ENCODE measurements at regions not wholly inside any gene's neighbourhood (a gene's known extent, or its start where the extent isn't known, plus 50 kb on each side); places are given as distances from the start of the nearest gene placed in this dataset.

- H3K27me3 ChIP-seq (replicated peaks; ENCODE audit: control insufficient read depth, insufficient read depth, low read length): no peaks in the 10 kb centered on the region; the same call in 1 of the 2 replicates
- H3K4me3 ChIP-seq (replicated peaks; ENCODE audit: low read depth, low read length): no peak overlapping the region
- no peak for DNase-seq (ENCODE audit: extremely low read depth, insufficient read length)
- TF ChIP-seq, protein P1, sequence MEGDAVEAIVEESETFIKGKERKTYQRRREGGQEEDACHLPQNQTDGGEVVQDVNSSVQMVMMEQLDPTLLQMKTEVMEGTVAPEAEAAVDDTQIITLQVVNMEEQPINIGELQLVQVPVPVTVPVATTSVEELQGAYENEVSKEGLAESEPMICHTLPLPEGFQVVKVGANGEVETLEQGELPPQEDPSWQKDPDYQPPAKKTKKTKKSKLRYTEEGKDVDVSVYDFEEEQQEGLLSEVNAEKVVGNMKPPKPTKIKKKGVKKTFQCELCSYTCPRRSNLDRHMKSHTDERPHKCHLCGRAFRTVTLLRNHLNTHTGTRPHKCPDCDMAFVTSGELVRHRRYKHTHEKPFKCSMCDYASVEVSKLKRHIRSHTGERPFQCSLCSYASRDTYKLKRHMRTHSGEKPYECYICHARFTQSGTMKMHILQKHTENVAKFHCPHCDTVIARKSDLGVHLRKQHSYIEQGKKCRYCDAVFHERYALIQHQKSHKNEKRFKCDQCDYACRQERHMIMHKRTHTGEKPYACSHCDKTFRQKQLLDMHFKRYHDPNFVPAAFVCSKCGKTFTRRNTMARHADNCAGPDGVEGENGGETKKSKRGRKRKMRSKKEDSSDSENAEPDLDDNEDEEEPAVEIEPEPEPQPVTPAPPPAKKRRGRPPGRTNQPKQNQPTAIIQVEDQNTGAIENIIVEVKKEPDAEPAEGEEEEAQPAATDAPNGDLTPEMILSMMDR (IDR thresholded peaks at IDR 0.05; ENCODE audit: insufficient read depth, low read length, poor library complexity, severe bottlenecking): no peak
- no peaks in the 10 kb centered on the region for H3K36me3 ChIP-seq (ENCODE audit: control insufficient read depth, insufficient read depth, low read length)
These were observed 146.7 kb downstream of the TEX36 start for GRCh38 chr10:125536236-125536635.

- Histone ChIP-seq H3K27me3 (replicated peaks; ENCODE audit: control insufficient read depth, insufficient read depth, low read length) (no peaks in the 10 kb centered on the region; the same call in 1 of the 2 replicates), H3K4me3 (replicated peaks; ENCODE audit: low read depth, low read length) (no peak overlapping the region), H3K36me3 (ENCODE audit: control insufficient read depth, insufficient read depth, low read length) (no peaks in the 10 kb centered on the region)
- TF ChIP-seq, protein P1 (IDR thresholded peaks at IDR 0.05; ENCODE audit: insufficient read depth, low read length, poor library complexity, severe bottlenecking): no peak
- no peak for DNase-seq (ENCODE audit: extremely low read depth, insufficient read length)
These were observed 147.4 kb downstream of the TEX36 start for GRCh38 chr10:125535559-125535958.

GRCh38 chr10:125534515-125534914 lies 148.4 kb downstream of the TEX36 start:
- H3K4me3 ChIP-seq (replicated peaks; ENCODE audit: low read depth, low read length): no peak overlapping the region
- DNase-seq (ENCODE audit: extremely low read depth, insufficient read length): no peak
- no peaks in the 10 kb centered on the region; the same call in 1 of the 2 replicates for H3K27me3 ChIP-seq (replicated peaks; ENCODE audit: control insufficient read depth, insufficient read depth, low read length)
- no peaks in the 10 kb centered on the region for H3K36me3 ChIP-seq (ENCODE audit: control insufficient read depth, insufficient read depth, low read length)
- TF ChIP-seq, protein P1 (IDR thresholded peaks at IDR 0.05; ENCODE audit: insufficient read depth, low read length, poor library complexity, severe bottlenecking): no peak

DNA sequence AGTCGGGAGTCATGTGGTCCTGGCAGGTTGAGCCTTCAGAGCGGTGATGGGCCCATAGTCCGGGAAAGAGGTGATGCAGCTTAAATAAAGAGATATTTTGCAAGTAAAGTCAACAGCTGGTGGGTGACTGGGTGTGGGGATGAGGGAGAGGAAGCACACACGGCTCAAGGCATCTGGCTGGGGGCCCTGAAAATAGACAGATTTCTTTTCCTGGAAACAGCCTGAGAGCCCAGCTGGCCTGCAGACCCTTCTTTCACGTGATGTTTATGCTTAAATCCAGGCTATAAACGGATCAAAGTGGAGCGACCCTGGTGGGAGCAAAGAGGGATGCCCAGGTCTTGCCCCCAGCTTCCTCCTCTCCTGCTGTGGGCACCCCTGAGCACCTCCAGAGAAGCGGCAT lies 149.1 kb downstream of the TEX36 start:
- H3K27me3 ChIP-seq (replicated peaks; ENCODE audit: control insufficient read depth, insufficient read depth, low read length): no peaks in the 10 kb centered on the region; the same call in 1 of the 2 replicates
- TF ChIP-seq, protein P1 (IDR thresholded peaks at IDR 0.05; ENCODE audit: insufficient read depth, low read length, poor library complexity, severe bottlenecking): no peak
- no peak overlapping the region for H3K4me3 ChIP-seq (replicated peaks; ENCODE audit: low read depth, low read length)
- DNase-seq (ENCODE audit: extremely low read depth, insufficient read length): no peak
- no peaks in the 10 kb centered on the region for H3K36me3 ChIP-seq (ENCODE audit: control insufficient read depth, insufficient read depth, low read length)

GRCh38 chr10:125531465-125531864 lies 151.5 kb downstream of the TEX36 start:
- no peak for DNase-seq (ENCODE audit: extremely low read depth, insufficient read length)
- H3K4me3 ChIP-seq (replicated peaks; ENCODE audit: low read depth, low read length): no peak overlapping the region
- H3K36me3 ChIP-seq (ENCODE audit: control insufficient read depth, insufficient read depth, low read length): no peaks in the 10 kb centered on the region
- TF ChIP-seq, protein P1 (IDR thresholded peaks at IDR 0.05; ENCODE audit: insufficient read depth, low read length, poor library complexity, severe bottlenecking): no peak
- H3K27me3 ChIP-seq (replicated peaks; ENCODE audit: control insufficient read depth, insufficient read depth, low read length): no peaks in the 10 kb centered on the region

- no peaks in the 10 kb centered on the region for H3K27me3 ChIP-seq (replicated peaks; ENCODE audit: control insufficient read depth, insufficient read depth, low read length)
- no peaks in the 10 kb centered on the region for H3K36me3 ChIP-seq (ENCODE audit: control insufficient read depth, insufficient read depth, low read length)
- TF ChIP-seq, protein P1 (IDR thresholded peaks at IDR 0.05; ENCODE audit: insufficient read depth, low read length, poor library complexity, severe bottlenecking): no peak
- no peak for DNase-seq (ENCODE audit: extremely low read depth, insufficient read length)
- no peak overlapping the region for H3K4me3 ChIP-seq (replicated peaks; ENCODE audit: low read depth, low read length)
These were observed 159.6 kb downstream of the TEX36 start for GRCh38 chr10:125523347-125523746.
